Gastrocnemius medialis (tissue), 4 donors: ENCODE measurements at regions not wholly inside any gene's neighbourhood (a gene's known extent, or its start where the extent isn't known, plus 50 kb on each side); places are given as distances from the start of the nearest gene placed in this dataset.

Experiments
- POLR2A ChIP-seq, 2 donors: fragments of 450-650 bp; IDR thresholded peaks; one replicate each; pipeline ENCODE4 v1.6.1; 2017; ENCODE audit warnings: antibody characterized with exemption in 2 of 2, mild to moderate bottlenecking in 2 of 2, moderate library complexity in 2 of 2
- TF ChIP-seq, protein P1 (sequence below), 5 experiments: fragments of 450-650 bp in 3 of 5; fragments of 200-600 bp in 2 of 5; sonication (generic) in 2 of 5; IDR thresholded peaks in 4 of 5; conservative IDR thresholded peaks in 1 of 5; 1 replicate in 4 of 5; 2 replicates in 1 of 5; pipeline ENCODE4 v1.5.1; 2016 to 2019; ENCODE audit warnings: antibody characterized with exemption in 5 of 5, mild to moderate bottlenecking in 3 of 5, moderate library complexity in 3 of 5

DNA sequence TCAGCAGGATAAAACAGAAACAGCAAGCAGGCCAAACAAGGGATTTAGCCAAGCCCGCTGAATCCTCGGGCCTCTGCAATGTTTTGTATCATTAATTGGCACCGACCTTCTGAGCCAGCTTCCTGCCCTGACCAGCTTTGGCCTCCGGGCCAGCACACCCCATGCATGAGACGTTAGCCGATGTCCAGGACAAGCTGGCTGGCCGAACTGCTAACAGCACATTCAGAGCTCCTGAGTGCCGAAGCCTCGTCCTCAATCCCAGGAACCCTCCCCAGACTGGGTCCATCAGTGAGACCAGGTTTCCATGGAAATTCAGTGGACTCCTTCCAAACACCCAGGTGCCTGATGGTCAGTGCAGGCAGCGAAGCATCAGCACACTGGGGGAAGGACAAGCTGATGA is 134.3 kb upstream of the PFKP start:
- TF ChIP-seq, protein P1, sequence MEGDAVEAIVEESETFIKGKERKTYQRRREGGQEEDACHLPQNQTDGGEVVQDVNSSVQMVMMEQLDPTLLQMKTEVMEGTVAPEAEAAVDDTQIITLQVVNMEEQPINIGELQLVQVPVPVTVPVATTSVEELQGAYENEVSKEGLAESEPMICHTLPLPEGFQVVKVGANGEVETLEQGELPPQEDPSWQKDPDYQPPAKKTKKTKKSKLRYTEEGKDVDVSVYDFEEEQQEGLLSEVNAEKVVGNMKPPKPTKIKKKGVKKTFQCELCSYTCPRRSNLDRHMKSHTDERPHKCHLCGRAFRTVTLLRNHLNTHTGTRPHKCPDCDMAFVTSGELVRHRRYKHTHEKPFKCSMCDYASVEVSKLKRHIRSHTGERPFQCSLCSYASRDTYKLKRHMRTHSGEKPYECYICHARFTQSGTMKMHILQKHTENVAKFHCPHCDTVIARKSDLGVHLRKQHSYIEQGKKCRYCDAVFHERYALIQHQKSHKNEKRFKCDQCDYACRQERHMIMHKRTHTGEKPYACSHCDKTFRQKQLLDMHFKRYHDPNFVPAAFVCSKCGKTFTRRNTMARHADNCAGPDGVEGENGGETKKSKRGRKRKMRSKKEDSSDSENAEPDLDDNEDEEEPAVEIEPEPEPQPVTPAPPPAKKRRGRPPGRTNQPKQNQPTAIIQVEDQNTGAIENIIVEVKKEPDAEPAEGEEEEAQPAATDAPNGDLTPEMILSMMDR (IDR thresholded peaks at IDR 0.05 in 4 of 5, conservative IDR thresholded peaks at IDR 0.05 in 1 of 5): no peak
- TF ChIP-seq POLR2A (IDR thresholded peaks at IDR 0.05): no peak
